ENCODE measurements at regions not wholly inside any gene's neighbourhood (a gene's known extent, or its start where the extent isn't known, plus 50 kb on each side); places are given as distances from the start of the nearest gene placed in this dataset.

GRCh38 chr12:5305886-5306545, 125.9 kb upstream of the NTF3 start:
- Histone ChIP-seq H3K4me3 (no peak overlapping the region), H3K9me3 (no peaks in the 10 kb centered on the region), H3K36me3 (no peaks in the 10 kb centered on the region), H3K27me3 (replicated peaks; ENCODE audit: insufficient read depth) (no peaks in the 10 kb centered on the region), H3K27ac (no peak overlapping the region), H3K4me1 (ENCODE audit: control insufficient read depth in 1 of 2, low read depth in 2 of 2) (peaks cover 0 to 5% of the 10 kb centered on the region in 2 donors)
- ATAC-seq (ENCODE audit: insufficient number of reproducible peaks, low FRiP score, low read depth) = no peak
- no peak for DNase-seq (ENCODE audit: low spot score)
- TF ChIP-seq CTCF (IDR thresholded peaks at IDR 0.05) = no peak

GRCh38 chr12:5307065-5307464, 124.8 kb upstream of the NTF3 start:
- no peak overlapping the region for H3K4me3 ChIP-seq
- H3K27ac ChIP-seq = no peak overlapping the region
- no peaks in the 10 kb centered on the region for H3K27me3 ChIP-seq (replicated peaks; ENCODE audit: insufficient read depth)
- no peak for ATAC-seq (ENCODE audit: insufficient number of reproducible peaks, low FRiP score, low read depth)
- H3K9me3 ChIP-seq = no peaks in the 10 kb centered on the region
- TF ChIP-seq CTCF (IDR thresholded peaks at IDR 0.05) = no peak
- DNase-seq (ENCODE audit: low spot score) = no peak
- peaks cover 0 to 5% of the 10 kb centered on the region in 2 donors for H3K4me1 ChIP-seq (ENCODE audit: control insufficient read depth in 1 of 2, low read depth in 2 of 2)
- H3K36me3 ChIP-seq = no peaks in the 10 kb centered on the region

GRCh38 chr12:5308216-5308615, 123.7 kb upstream of the NTF3 start:
- Histone ChIP-seq H3K9me3 (no peaks in the 10 kb centered on the region), H3K4me3 (no peak overlapping the region), H3K4me1 (ENCODE audit: control insufficient read depth in 1 of 2, low read depth in 2 of 2) (peaks cover 0 to 5% of the 10 kb centered on the region in 2 donors), H3K36me3 (no peaks in the 10 kb centered on the region), H3K27me3 (replicated peaks; ENCODE audit: insufficient read depth) (no peaks in the 10 kb centered on the region), H3K27ac (no peak overlapping the region)
- no peak for ATAC-seq (ENCODE audit: insufficient number of reproducible peaks, low FRiP score, low read depth)
- DNase-seq (ENCODE audit: low spot score) = no peak
- no peak for TF ChIP-seq CTCF (IDR thresholded peaks at IDR 0.05)

GRCh38 chr12:5308996-5309395, 122.9 kb upstream of the NTF3 start:
- Histone ChIP-seq H3K27ac (no peak overlapping the region), H3K27me3 (replicated peaks; ENCODE audit: insufficient read depth) (no peaks in the 10 kb centered on the region), H3K36me3 (no peaks in the 10 kb centered on the region), H3K9me3 (no peaks in the 10 kb centered on the region), H3K4me1 (ENCODE audit: control insufficient read depth in 1 of 2, low read depth in 2 of 2) (peaks cover 0 to 5% of the 10 kb centered on the region in 2 donors), H3K4me3 (no peak overlapping the region)
- DNase-seq (ENCODE audit: low spot score) (no peak), ATAC-seq (ENCODE audit: insufficient number of reproducible peaks, low FRiP score, low read depth) (no peak)
- TF ChIP-seq CTCF (IDR thresholded peaks at IDR 0.05) = no peak

- H3K36me3 ChIP-seq = no peaks in the 10 kb centered on the region
- DNase-seq (ENCODE audit: low spot score) (no peak), ATAC-seq (ENCODE audit: insufficient number of reproducible peaks, low FRiP score, low read depth) (no peak)
- H3K27ac ChIP-seq = no peak overlapping the region
- no peak overlapping the region for H3K4me3 ChIP-seq
- H3K27me3 ChIP-seq (replicated peaks; ENCODE audit: insufficient read depth) = no peaks in the 10 kb centered on the region
- TF ChIP-seq CTCF (IDR thresholded peaks at IDR 0.05) = no peak
- no peaks in the 10 kb centered on the region for H3K9me3 ChIP-seq
- peaks cover 0 to 5% of the 10 kb centered on the region in 2 donors for H3K4me1 ChIP-seq (ENCODE audit: control insufficient read depth in 1 of 2, low read depth in 2 of 2)
These were observed 122.3 kb upstream of the NTF3 start for GRCh38 chr12:5309654-5310053.

All from thoracic aorta (tissue), 2 donors.